ELR (cell line): ENCODE measurements at regions not wholly inside any gene's neighbourhood (a gene's known extent, or its start where the extent isn't known, plus 50 kb on each side); places are given as distances from the start of the nearest gene placed in this dataset.
"Not testable (repeated sequence)": the region's sequence is repeated elsewhere in the genome, so short reads cannot be mapped to it uniquely, and the experiment has no call there.

ENCODE experiments used
- DNase-seq: peaks from one replicate; pipeline ENCODE4 v3.0.0-alpha.2; 2015; ENCODE audit warnings: low read depth

DNA sequence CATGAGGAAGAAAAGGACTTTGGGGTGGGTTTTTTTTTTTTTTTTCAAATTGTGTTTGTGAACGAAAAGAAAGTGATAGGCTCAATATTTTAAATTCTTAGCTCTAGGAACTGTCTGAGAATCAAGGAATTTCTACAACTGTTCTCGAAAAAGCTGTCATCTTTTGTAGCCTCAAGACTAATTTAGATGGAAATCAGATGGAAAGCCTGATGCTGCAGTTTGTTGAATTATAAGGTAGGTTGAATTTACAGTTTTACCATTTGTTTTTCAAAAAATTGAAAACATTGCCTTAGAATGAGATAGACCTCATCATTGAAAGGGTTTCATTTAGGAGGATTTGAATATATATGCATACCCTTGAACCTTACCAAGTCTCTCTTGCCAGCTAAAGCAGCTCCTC lies 109.3 kb upstream of the TRHDE start:
- no peak for DNase-seq

DNA sequence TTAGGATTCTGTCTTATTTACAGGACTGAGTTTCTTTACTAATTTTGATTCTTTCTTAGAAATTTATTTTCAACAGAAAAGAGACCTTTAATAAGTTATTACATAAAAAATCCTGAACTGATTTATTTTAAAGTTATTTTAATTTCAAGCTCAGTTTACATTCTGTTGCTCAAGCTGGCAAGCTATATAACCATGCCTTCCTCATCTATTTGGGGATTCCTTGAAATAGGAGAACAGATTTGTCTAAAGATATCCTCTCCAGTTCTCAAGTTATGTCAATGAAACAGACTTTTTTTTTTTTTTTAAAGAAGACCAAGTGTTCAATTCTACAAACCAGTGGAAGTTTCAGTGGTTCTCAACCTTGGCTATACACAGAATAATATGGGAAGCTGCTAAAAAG lies 103.3 kb upstream of the TRHDE start:
- DNase-seq = no peak

DNA sequence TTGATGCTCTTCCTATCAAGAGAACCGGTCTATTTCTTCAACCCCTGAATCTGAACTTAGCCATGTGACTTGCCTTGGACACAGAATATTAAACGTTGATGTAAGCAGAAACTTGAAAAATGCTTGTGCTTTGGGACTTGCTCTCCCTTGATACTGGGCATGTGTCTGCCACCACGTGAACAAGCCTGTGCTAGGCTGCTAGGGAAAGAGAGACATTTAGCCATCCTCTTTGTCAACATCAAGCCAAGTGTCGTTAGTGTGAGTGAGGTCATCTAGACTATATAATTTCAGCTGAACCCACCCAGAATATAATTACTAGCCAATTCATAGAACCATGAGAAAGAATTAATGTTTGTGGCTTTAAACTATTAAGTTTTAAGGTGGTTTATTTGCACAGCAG lies 98.2 kb upstream of the TRHDE start:
- DNase-seq = no peak

DNA sequence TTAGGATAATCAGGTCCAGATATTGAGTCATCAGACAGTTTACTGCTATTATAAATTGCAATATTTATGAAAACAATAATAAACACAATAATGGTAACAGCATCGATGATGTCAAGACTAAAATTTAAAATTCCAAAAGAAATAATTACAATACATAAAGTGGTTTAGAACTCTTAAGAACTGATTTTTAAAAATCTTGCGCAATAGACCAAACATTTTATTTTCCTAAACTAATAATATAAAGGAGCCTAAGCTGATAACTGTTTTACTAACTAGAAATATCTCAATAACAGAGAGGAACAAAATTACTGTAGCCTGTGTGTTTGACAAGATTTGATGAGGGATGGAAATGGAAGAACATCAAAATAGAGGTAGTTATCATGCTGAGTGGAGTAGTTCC lies 93.9 kb upstream of the TRHDE start:
- DNase-seq = no peak

DNA sequence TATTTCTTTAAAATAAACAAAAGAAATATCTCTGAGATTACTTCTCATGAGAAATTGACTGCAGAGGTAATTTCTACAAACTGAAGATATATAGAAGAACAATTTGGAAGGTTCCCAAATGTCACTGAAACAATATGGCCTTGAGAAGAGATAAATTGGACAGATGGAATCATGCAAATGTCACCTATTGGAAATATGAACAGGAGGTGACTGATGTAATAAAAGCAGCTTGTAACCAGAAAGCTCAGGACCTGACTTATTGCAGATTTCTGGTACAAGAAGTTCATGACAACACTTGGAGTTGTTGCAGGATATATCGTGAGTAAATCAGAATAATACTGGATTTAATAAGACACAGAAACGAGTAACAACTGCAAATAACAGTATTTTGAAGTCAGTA lies 93.3 kb upstream of the TRHDE start:
- DNase-seq = no peak

DNA sequence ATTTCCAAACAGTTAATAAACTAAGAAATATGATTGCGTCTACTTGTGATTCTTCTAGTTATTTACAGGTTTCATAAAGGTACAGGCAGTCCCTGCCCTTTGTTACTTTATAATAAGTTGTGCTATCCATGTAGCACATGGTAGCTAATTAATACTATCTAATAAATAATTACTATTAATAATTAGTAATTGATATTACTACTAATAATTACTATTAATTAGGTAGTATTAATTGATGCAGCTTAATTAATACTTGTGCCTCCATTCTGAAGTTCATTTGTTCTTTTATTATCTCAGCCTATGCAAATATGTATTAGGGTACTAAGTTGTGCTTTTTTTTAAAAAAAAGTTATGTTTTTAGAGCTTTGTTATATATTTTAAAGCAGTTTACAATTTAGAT lies 92.3 kb upstream of the TRHDE start:
- DNase-seq = no peak

DNA sequence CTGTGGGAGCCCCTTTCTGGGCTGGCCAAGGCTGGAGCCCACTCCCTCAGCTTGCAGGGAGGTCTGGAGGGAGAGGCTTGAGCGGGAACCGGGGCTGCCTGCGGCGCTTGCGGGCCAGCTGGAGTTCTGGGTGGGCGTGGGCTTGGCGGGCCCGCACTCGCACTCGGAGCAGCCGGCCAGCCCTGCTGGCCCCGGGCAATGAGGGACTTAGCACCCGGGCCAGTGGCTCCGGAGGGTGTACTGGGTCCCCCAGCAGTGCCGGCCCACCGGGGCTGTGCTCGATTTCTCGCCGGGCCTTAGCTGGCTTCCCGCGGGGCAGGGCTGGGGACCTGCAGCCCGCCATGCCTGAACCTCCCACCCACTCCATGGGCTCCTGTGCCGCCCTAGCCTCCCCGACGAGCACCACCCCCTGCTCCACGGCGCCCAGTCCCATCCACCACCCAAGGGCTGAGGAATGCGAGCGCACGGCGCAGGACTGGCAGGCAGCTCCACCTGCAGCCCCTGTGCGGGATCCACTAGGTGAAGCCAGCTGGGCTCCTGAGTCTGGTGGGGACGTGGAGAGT lies 87.1 kb upstream of the TRHDE start:
- not testable (repeated sequence) for DNase-seq

DNA sequence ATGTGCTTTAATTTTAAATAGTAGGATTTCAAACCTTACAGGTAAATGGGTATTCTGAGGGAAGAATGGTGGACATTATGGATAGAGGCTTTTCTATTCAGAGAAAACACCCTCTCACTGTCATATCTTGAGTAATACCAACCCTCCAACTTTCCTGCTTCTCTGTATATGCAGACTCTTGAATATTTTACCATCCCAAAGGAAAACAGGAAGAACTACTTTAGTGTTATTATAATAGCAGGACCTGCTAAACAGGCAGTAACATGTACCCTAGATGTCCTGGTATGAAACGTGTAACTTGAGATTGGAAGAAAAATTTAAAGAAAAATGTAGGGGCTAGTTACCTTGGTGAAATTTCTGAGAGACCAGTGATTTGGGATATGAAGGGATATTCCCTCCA lies 82.9 kb upstream of the TRHDE start:
- no peak for DNase-seq

DNA sequence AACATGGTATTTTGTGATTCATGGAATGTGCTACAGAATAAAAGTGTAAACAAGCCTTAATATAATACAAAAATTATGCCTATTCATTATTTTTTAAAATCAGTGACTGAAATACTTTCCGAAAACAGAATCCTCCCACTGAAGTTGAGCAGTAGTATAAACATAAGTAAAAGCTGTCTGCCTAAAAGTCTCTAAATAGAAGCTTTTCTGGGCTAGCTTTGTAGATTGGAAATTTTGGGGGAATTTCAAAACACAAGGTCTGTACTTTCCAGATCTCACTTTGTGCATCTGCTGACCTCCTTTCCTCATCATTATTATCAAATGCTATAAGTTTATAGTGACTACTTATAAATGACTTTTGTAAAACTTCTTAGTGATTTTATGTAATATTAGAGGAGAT lies 80.4 kb upstream of the TRHDE start:
- DNase-seq = no peak

DNA sequence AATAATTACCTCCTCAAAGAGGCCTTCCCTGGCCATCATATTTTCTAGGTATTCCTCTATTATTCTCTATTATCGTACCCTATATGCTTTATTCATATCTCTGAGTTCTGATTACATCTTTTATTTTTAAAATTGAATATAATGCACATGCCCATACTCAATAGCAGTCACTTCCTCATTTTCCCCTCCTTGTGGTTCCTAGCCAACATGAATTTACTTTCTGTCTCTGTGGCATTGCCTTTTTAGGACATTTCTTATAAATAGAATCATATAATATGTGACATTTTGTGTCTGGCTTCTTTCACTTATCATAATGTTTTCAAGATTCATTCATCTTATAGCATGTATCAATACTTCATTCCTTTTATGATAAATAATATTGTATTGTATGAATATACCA lies 74.4 kb upstream of the TRHDE start:
- no peak for DNase-seq

DNA sequence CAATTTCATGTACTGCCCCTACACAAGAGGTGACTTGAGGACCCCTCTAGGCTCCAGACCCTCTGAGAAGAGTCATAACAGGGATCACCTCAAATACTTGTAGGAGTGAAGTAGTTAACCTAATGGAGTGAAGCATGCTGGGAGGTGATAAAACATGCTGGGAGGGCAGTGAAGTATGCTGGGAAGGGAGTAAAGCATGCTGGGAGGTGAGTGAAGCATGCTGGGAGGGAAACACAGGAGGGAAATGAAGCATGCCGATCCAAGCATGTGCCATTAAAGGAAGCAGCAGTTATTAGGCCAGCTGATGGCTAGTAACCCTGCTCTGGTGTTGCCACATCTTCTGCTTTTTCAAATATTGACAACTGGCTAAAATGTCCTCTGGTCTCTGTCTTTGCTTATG lies 70.7 kb upstream of the TRHDE start:
- no peak for DNase-seq

DNA sequence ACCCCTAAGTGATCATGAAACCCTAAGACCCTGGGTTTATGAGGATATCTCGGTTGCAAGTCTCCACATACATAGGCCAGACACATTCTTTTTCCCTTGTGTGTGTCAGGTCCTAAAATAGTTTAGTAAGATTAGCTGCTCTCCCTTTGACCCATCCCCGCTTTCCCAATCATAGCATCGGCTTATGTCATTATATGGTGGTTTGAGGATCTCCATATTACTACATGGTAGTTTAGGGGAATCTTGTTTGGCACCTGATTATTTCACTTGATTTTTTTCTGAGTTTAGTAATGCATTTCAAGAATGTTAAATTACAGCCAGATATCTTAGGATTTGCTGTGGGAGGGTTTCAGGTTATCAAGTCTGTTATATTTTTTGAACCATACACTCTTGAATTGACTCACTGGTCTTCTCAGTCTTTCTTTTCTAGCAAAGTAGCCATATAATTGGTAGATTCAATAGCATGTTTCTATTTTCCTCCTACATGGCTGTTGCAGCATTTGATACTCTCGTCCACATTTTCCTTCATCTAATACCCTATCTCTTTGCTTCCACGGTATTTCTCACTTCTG lies 68.3 kb upstream of the TRHDE start:
- DNase-seq = no peak

DNA sequence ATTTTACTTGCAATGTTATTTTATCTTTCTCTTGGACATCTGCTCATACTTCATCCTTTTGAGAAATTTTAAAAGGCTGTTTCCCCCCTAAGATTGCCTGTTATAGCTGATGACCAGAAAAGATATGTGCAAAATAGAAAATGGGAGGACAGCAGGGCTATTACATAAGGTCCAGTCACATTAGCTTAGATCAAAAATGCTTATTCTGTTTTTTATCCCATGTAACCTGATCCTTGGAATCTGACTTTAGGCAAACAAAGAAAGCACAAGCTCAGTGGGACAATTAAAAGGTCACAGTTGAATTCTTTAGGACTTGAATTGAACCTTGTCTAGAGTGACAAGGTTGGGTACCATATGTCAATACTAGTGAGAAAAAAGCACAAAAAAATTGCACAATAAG lies 65.1 kb upstream of the TRHDE start:
- DNase-seq = no peak

DNA sequence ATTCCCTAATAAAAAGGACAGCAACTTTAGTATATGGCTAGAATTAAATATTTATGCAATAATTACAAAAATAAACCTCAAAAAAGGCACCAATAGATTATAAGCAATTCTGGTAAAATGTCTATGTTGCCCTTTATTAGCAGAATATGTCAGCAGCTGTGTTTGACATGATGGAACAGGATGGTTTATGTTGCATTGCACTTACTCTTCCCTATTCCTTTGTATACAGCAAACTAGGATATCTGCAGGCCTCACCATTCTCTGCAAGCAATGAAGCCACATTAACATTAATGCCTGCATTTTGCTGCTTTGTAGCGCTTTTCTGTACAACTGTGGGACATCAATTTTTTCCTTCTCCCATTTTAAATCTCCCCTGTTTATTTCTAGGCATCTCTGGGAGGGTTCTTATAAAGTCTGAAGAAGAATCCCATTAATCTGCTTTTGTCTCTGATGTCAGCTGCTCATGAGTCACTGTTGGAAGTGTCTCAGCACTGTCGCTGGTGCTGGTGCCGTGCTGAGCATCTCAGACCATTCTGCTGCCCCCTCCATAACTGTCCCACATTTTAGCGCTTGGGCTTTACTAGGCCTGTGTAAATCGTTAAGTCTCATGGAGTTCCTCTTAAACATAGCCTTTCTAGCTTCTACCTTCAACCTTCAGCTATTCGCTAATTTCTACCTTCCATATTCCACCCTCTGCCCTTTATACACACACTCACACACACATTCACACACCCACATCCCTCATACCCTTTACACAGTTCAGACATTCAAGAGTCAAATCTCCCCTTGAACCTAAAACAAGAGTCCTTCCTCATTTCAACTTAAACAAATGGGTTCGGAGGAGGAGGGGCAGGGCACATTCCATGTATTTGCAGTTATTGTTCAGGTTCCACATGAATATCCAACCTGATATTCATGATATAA lies 64.4 kb upstream of the TRHDE start:
- no peak for DNase-seq

DNA sequence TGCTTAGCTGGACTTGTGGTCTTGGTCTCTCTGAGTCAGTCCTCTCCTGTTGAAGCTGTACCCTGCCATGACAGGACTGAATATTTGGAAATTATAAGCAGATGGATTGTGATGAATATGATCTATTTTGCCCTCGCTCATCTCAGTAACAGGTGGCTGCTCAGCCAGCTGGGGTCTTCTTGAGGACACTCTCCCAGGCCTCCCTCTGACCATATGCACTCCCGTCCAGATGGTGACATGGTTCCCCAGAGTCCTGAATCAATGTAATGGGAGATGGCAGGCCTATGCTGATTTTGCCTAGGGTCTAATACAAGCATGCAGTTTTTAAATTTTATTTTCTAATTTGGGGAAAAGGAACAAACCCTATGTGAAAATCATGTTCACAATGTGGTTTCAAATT lies 63.1 kb upstream of the TRHDE start:
- no peak for DNase-seq

DNA sequence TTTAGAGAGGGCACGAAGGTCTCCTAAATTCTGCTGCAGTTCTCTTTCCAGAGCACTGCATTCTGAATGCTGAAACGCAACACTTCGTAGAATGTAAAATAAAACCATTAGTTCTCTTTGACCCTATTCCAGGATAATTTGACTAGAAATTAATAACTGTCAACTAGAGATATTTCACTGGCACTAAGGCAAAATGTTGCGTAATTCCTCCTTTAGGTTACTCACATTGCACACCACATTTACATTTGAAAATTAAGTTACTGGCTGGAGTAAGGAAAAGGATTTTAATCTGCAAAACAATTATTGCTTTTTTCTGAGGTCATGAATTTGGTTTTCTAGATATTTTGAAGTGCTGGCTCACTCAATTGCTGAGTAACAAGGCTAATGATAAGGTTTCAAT lies 58.0 kb upstream of the TRHDE start:
- DNase-seq = no peak

DNA sequence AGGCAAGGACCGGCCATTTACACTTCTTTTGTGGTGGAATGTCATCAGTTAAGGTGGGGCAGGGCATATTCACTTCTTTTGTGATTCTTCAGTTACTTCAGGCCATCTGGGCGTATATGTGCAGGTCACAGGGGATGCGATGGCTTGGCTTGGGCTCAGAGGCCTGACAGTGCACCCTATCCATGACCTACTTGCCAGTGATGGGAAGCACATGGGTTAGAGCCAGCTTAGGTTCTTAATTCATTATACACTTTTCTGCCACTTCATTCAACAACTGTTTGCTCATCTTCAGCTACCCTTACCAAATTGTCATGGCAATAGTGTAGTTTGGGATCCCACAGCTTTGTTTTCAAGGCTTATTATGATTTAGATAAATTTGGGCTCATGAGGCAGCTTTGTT lies 56.9 kb upstream of the TRHDE start:
- DNase-seq = not testable (repeated sequence)

DNA sequence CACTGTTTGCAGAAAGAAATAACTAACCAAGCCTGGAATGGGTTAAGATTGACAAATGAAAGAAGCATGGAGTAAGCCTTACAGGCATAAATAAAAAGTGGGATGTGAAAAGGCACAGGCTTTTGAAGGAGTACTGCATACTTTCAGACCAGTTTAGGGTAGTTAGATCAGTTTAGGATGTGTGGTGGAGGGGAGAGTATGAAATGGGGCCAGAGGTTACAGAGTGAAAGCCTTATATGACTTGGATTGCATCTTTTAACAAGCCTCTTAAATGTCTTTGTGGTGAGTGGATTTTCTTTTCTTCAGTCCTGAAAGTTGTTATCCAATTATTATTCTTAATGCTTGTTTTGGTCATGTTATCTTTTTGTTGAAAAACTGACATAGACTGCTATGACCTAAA lies 52.2 kb upstream of the TRHDE start:
- no peak for DNase-seq
